Mesothelial cell of epicardium (in vitro differentiated cells): ENCODE measurements at regions not wholly inside any gene's neighbourhood (a gene's known extent, or its start where the extent isn't known, plus 50 kb on each side); places are given as distances from the start of the nearest gene placed in this dataset.
A peak's percentile ranks its signal among the peaks of the same experiment; 100 is the strongest.

ENCODE experiments used
- DNase-seq, 2 experiments: peaks; one replicate each; pipeline ENCODE4 v3.0.0; 2021; ENCODE audit warnings: low spot score in 2 of 2; ENCODE audit not compliant: unreplicated experiment in 2 of 2
- H3K27ac Mint-ChIP-seq: 2 replicates; pipeline ENCODE4 v1.8.0; 2021; ENCODE audit warnings: mixed read lengths
- H3K27me3 Mint-ChIP-seq: 2 replicates; pipeline ENCODE4 v1.8.0; 2021; ENCODE audit warnings: low read depth, mixed read lengths
- H3K36me3 Mint-ChIP-seq: 2 replicates; pipeline ENCODE4 v1.8.0; 2021; ENCODE audit warnings: mixed read lengths
- H3K4me1 Mint-ChIP-seq: 2 replicates; pipeline ENCODE4 v1.8.0; 2021; ENCODE audit warnings: mixed read lengths
- H3K4me3 Mint-ChIP-seq: 2 replicates; pipeline ENCODE4 v1.8.0; 2021; ENCODE audit warnings: mild to moderate bottlenecking, moderate library complexity, mixed read lengths
- H3K9me3 Mint-ChIP-seq: 2 replicates; pipeline ENCODE4 v1.8.0; 2021; ENCODE audit warnings: mixed read lengths
- CTCF ChIP-seq: fragments of 200-600 bp; sonication (generic); IDR thresholded peaks from one replicate; pipeline ENCODE4 v1.5.0; 2021; ENCODE audit warnings: antibody characterized with exemption; ENCODE audit not compliant: unreplicated experiment

- Mint-ChIP-seq H3K27me3 (no peaks in the 10 kb centered on the region), H3K9me3 (no peaks in the 10 kb centered on the region), H3K4me1 (peaks cover 26% of the 10 kb centered on the region), H3K36me3 (no peaks in the 10 kb centered on the region), H3K27ac (no peak overlapping the region), H3K4me3 (no peak overlapping the region)
- DNase-seq: no peak
- peak; percentile 92 for TF ChIP-seq CTCF
These were observed 1766.9 kb upstream of the SEL1L start for GRCh38 chr14:83300476-83301064.

- Mint-ChIP-seq H3K4me1 (peaks cover 26% of the 10 kb centered on the region), H3K27ac (no peak overlapping the region), H3K36me3 (no peaks in the 10 kb centered on the region), H3K27me3 (no peaks in the 10 kb centered on the region), H3K9me3 (no peaks in the 10 kb centered on the region), H3K4me3 (no peak overlapping the region)
- no peak for TF ChIP-seq CTCF
- no peak for DNase-seq
These were observed 1768.1 kb upstream of the SEL1L start for GRCh38 chr14:83301791-83302190.

- DNase-seq: no peak
- H3K9me3 Mint-ChIP-seq: peaks cover 13% of the 10 kb centered on the region
- H3K36me3 Mint-ChIP-seq: no peaks in the 10 kb centered on the region
- peaks cover 2% of the 10 kb centered on the region for H3K27me3 Mint-ChIP-seq
- no peak overlapping the region for H3K27ac Mint-ChIP-seq
- H3K4me3 Mint-ChIP-seq: no peak overlapping the region
- H3K4me1 Mint-ChIP-seq: peaks cover 4% of the 10 kb centered on the region
- no peak for TF ChIP-seq CTCF
These were observed 1775.6 kb upstream of the SEL1L start for GRCh38 chr14:83309211-83309610.

GRCh38 chr14:83309833-83310232, 1776.2 kb upstream of the SEL1L start:
- no peak overlapping the region for H3K27ac Mint-ChIP-seq

GRCh38 chr14:83312511-83312910, 1778.9 kb upstream of the SEL1L start:
- no peak overlapping the region for H3K4me3 Mint-ChIP-seq
- peaks cover 16% of the 10 kb centered on the region for H3K9me3 Mint-ChIP-seq
- no peak for TF ChIP-seq CTCF
- no peaks in the 10 kb centered on the region for H3K36me3 Mint-ChIP-seq
- H3K27ac Mint-ChIP-seq: no peak overlapping the region
- H3K4me1 Mint-ChIP-seq: peaks cover 4% of the 10 kb centered on the region
- H3K27me3 Mint-ChIP-seq: no peaks in the 10 kb centered on the region
- no peak for DNase-seq

More at GRCh38 chr14:83309833-83310232, 1776.2 kb upstream of the SEL1L start:
- TF ChIP-seq CTCF: no peak
- Mint-ChIP-seq H3K9me3 (peaks cover 13% of the 10 kb centered on the region), H3K4me3 (no peak overlapping the region), H3K27me3 (peaks cover 2% of the 10 kb centered on the region), H3K36me3 (no peaks in the 10 kb centered on the region), H3K4me1 (peaks cover 4% of the 10 kb centered on the region)
- DNase-seq: no peak

GRCh38 chr14:83314764-83315163, 1781.1 kb upstream of the SEL1L start:
- H3K4me1 Mint-ChIP-seq: peaks cover 4% of the 10 kb centered on the region
- H3K27me3 Mint-ChIP-seq: no peaks in the 10 kb centered on the region
- no peak overlapping the region for H3K27ac Mint-ChIP-seq
- no peak for TF ChIP-seq CTCF
- H3K4me3 Mint-ChIP-seq: no peak overlapping the region
- no peak for DNase-seq
- H3K36me3 Mint-ChIP-seq: no peaks in the 10 kb centered on the region
- peaks cover 18% of the 10 kb centered on the region for H3K9me3 Mint-ChIP-seq
